Activated CD4-positive, alpha-beta T cell treated with anti-CD3 and anti-CD28 coated beads for 24 hours (primary cell): ENCODE measurements at regions not wholly inside any gene's neighbourhood (a gene's known extent, or its start where the extent isn't known, plus 50 kb on each side); places are given as distances from the start of the nearest gene placed in this dataset.
"Not testable (repeated sequence)": the region's sequence is repeated elsewhere in the genome, so short reads cannot be mapped to it uniquely, and the experiment has no call there.

Experiments
- DNase-seq, 2 donors: peaks; one replicate each; pipeline ENCODE4 v3.0.0-alpha.2; 2020; ENCODE audit warnings: low read depth in 2 of 2

DNA sequence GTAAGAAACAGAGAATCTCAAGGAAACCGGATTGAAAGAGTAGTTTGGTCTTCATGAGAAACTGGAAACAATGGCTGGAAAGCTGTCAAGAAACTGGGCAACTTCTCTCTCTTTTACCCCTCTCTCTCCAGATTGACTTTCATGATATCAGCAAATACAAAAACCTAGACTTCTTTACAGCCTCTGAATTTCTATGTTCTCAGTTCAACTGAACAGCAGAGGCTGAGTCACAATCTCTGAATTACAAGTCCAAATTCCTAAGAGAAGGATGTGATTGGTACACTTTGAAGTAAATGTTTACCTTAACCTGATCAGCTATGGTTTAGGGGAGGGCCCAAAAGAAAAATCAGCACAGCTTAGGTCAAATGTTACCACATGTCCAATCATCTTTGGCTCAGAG, 974.9 kb downstream of the RPA4 start:
- no peak for DNase-seq

GRCh38 chrX:97860226-97860625, 976.5 kb downstream of the RPA4 start:
- DNase-seq, result no peak

DNA sequence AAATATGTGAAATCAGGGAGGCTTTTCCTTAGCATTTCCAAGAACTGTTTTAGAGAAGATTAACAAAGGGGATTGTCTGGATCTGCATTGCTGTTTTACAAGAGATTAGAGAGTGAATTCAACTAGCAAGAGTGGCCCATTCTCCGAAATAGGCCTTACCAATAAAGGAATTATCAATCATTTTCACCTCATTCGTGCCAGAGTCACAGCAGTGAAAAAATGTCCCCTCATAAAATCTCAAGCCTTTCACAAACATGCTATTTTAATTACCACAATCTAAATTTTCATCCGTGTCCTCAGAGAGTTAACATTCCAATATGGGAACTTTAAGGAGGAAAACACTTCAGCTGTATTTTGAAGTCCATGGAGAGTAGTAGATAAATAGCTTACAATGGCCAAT, 979.6 kb downstream of the RPA4 start:
- no peak for DNase-seq

- no peak for DNase-seq
Measured at GRCh38 chrX:97867266-97867665, 983.6 kb downstream of the RPA4 start.

DNA sequence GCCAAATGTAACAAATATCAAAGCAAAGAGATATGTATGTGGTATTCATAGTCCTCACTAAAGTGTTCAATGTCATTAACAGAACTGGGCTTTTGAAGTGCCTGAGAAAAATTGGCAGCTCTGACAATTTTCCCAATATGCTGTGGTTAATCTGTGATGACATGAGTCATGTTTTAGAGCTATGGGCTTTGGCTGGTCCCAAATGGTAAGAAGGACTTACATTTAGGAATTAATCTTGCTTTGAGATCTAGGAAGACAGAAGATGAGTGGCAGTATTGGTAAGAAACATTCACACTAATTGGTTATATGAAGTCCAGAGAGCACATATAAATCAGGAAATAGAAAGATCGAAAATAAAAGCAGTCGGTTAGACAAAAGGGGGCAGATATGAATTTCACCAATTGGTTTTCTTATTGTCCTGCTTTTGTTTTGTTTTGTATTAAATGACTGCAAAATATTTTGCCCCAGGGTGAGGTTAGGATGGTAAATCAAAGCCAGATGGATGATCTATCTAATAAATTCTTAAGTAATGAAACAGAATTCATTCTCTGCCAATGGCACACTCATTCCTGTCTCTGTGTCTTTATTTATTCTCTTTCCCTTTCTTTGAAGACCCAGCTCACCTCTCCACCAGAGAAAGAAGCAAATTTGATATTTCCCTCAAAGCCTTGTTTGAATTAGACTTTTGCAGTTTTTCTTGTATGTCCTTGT, 993.1 kb downstream of the RPA4 start:
- DNase-seq, result no peak

DNA sequence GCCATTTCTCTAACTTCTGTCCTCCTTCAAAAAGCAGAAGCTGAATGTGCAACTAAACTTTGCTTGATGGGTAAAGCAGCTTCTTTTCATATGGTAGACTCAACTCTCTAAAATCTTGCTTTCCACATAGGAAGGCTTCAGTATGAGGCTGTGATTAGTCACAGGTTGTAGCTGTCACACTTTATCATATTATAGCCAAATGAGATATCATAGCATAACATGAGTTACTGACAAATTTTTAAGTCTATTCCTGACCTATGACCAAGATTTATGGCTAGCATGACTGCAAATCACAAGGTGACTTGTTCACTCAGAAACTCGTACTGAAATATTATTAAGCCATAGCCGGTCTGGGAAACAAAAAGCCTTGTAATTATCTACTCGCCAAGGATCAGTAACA, 998.6 kb downstream of the RPA4 start:
- DNase-seq, result no peak

DNA sequence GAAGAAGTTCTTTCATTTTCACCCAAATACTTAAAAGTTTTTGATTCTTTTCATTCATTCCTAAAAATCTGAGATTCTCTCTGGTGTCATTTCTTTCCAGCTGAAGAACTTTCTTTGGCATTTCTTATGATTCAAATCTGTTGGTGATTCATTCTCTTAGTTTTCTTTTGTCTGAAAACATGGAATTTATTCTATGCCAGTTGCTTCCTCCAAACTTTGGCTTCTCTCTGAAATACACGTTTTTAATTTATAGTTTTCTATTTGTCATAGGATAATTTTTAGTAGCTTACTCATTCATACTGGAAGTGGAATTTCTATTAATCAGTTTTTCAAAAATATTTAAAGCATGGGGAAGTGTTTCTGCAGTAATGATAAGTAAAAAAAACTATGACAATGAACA, 1012.0 kb downstream of the RPA4 start:
- DNase-seq, result no peak

DNA sequence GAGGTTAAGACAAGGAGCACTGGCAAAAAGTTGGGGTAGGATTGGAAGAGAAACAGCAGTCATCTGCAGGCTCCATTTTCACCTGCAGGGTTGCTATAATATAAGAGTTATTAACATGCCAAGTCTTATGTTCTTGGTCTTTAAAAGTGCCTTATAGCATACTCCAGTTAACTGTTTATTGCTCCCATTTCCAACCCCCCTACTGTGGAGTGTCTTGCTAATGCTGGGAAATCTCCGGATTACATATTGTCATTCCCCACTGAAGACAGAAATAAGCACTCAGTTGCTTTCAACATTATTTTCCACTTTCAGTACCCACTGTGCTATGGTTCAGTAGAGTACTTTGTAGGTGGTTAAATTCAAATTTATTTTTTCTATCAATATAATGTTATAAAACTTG, 1014.3 kb downstream of the RPA4 start:
- DNase-seq, result no peak

DNA sequence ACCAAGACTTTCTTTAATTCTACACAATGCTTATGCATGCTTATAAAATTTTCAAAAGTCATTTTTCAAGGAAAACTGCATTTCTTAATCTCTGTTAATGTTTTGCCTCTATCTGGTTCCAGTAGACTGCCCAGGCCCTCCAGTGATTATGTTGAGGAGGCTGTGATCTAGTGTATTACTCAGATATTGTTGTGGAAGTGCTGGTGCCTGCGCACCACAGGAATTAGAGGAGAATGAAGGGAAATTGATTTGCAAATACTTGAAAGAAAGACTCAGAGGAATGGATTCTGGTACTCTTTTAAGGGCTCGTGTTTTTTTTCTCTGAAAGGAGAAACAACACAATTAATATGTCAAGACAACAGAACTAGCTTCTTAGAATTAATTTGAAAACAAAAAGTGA, 1015.1 kb downstream of the RPA4 start:
- DNase-seq, result no peak

DNA sequence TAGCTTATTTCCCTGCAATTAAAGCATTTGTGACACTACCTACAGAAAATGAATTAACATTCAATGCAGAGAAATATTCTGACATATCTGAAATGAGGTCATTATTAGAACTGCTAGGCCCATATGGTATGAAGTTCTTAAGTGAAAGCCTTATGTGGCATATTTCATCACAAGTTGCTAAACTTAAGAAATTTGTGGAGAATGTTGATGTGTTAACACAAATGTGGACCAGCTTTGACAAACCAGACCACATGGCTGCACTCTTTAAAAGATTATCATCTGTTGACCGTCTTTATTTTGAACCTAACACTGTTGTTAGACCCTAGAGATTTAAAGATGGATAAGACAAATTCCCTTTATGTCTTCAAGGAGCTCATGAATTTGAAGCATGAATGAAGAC, 1024.1 kb downstream of the RPA4 start:
- no peak for DNase-seq

GRCh38 chrX:97909245-97909644, 1025.5 kb downstream of the RPA4 start:
- no peak for DNase-seq

DNA sequence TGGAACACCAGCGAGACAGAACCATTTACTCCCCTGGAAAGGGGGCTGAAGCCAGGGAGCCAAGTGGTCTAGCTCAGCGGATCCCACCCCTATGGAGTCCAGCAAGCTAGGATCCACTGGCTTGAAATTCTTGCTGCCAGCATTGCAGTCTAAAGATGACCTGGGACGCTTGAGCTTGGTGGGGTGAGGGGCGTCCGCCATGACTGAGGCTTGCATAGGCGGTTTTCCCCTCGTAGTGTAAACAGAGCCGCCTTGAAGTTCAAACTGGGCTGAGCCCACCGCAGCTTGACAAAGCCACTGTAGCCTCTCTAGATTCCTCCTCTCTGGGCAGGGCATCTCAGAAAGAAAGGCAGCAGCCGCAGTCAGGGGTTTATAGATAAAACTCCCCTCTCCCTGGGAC, 1031.7 kb downstream of the RPA4 start:
- not testable (repeated sequence) for DNase-seq

DNA sequence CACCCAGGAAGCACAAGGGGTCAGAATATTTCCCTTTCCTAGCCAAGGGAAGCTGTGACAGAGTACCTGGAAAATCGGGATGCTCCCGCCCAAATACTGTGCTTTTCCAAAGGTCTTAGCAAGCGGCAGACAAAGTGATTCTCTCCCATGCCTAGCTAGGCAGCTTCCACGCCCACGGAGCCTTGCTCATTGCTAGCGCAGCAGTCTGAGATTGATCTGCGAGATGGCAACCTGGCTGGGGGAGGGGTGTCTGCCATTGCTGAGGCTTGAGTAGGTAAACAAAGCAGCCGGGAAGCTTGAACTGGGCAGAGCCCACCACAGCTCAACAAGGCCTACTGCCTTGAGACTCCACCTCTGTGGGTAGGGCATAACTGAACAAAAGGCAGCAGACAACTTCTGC, 1037.5 kb downstream of the RPA4 start:
- not testable (repeated sequence) for DNase-seq

DNA sequence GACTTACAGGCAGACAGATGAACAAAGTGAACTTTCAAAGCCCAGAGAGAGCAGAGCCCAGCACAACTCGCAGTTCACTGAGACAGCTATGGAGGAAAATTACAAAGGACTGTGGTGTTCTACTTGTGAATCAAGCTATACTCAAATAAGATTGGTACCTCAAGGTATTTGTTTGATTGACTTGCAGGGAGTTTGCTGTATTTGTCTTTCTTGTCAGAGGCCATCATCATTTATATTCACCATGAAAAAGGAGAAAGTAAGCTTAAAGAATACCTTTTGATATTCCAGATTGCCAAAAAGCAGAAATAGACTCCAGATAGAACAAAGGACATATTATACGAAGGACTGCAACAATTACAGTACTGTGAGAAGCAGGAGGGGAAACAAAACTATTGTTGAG, 1047.9 kb downstream of the RPA4 start:
- DNase-seq, result no peak

GRCh38 chrX:97936296-97936695, 1052.6 kb downstream of the RPA4 start:
- DNase-seq, result no peak

DNA sequence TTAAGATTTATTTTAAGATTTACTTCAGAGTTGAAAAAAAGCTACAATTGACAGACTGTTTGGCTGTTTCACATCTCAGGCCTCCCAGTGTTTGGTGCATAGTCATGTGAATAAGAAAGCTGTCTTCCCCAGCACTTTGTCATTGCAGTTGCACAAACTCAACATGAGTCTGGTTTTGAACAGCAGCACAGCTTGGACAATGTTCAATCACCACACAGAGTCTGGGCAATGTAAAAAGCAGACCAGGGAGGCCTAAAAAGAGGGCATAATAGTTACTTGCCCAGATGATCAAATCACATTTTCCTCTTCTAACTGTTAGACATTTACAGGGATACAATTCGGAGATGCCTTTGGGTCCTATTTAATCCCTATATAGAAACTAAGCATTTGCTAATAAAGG, 1055.0 kb downstream of the RPA4 start:
- no peak for DNase-seq

GRCh38 chrX:97968376-97969163, 1084.9 kb downstream of the RPA4 start:
- no peak for DNase-seq

- DNase-seq, result no peak
Measured at GRCh38 chrX:97984641-97985040, 1100.9 kb downstream of the RPA4 start.

GRCh38 chrX:97985096-97985495, 1101.4 kb downstream of the RPA4 start:
- DNase-seq, result no peak

DNA sequence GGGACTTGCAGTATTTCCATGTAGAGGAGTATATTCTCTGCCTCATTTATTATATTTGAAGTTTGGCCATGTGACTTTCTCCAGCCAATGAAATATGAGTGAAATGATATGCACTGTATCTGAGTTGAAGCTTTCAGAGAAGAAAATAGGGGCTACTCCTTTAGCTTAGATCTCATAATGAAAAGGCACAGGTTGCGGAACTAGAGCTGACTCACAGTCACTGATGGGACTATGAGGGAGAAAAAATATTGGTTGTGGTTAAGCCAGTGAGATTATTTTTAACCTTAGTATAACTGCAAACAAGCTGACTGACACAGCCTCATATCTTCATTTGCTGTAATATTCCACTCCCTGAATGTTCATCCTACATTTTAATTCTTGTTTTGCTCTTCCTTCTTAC, 1104.3 kb downstream of the RPA4 start:
- DNase-seq, result no peak

GRCh38 chrX:97995834-97996233, 1112.1 kb downstream of the RPA4 start:
- DNase-seq, result no peak

DNA sequence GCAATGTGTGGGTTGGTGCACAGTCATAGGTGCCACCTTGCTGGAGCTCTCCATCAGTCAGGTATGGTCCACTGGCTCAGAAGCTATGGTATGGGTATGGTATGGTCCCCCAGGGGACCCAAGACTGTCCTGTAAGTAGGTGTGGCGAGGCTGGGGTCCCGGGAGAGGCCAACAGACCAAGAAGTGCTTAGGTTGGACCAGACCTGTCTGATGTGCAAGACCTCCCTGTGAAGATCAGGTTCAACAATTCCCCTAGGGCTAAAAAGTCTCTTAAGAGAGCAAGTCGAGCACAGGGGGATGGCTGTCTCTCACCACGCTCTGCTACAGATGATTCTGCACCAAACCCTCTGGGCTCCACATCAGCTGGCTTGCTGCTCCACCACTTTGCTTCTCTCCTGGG, 1145.0 kb downstream of the RPA4 start:
- no peak for DNase-seq

GRCh38 chrX:98029861-98030260, 1146.2 kb downstream of the RPA4 start:
- DNase-seq, result no peak

- no peak for DNase-seq
Measured at GRCh38 chrX:98057176-98057575, 1173.5 kb downstream of the RPA4 start.
